H1 (cell line): ENCODE measurements at regions not wholly inside any gene's neighbourhood (a gene's known extent, or its start where the extent isn't known, plus 50 kb on each side); places are given as distances from the start of the nearest gene placed in this dataset.

Experiments
- CTCF ChIA-PET: fragments of 300-600 bp; sonication (Branson Sonifier 250); formaldehyde crosslinking; loops from one replicate; lab custom pipeline; 2021; ENCODE audit not compliant: partially characterized antibody; lab: Charles Lee
- POLR2A ChIA-PET: fragments of 300-600 bp; sonication (Branson Sonifier 250); formaldehyde crosslinking; loops from one replicate; lab custom pipeline; 2021; ENCODE audit warnings: inconsistent platforms; ENCODE audit not compliant: partially characterized antibody; lab: Charles Lee
- DNase-seq, 2 experiments: peaks; one replicate each; pipeline versions ENCODE4 v3.0.0 to v3.0.0-alpha.2; 2010 to 2022; ENCODE audit warnings: low spot score in 2 of 2, low read depth in 1 of 2, mixed read lengths in 1 of 2
- FAIRE-seq: peaks from 2 replicates; lab custom pipeline; 2011; peaks lifted over from hg19 to GRCh38; lab: Jason Lieb, UNC
- H2AFZ ChIP-seq: 2 replicates; pipeline ENCODE4 v1.8.1; 2012; ENCODE audit warnings: low read length, inconsistent platforms
- H2AK5ac ChIP-seq: 2 replicates; pipeline ENCODE4 v1.6.1; 2013; ENCODE audit warnings: low read depth, low read length
- H2BK120ac ChIP-seq: replicated peaks from 2 replicates; pipeline ENCODE3; 2013; ENCODE audit warnings: low read depth, low read length, inconsistent platforms
- H2BK12ac ChIP-seq: 2 replicates; pipeline ENCODE4 v1.6.1; 2013; ENCODE audit warnings: low read depth, low read length
- H2BK15ac ChIP-seq: 2 replicates; pipeline ENCODE4 v1.6.1; 2013; ENCODE audit warnings: low read length
- H2BK20ac ChIP-seq: 2 replicates; pipeline ENCODE4 v1.6.1; 2013; ENCODE audit warnings: low read length
- H2BK5ac ChIP-seq: 2 replicates; pipeline ENCODE4 v1.6.1; 2013; ENCODE audit warnings: low read depth, low read length
- H3K14ac ChIP-seq: 2 replicates; pipeline ENCODE4 v1.6.1; 2013; ENCODE audit warnings: inconsistent platforms; ENCODE audit not compliant: insufficient read length
- H3K18ac ChIP-seq: 2 replicates; pipeline ENCODE4 v1.6.1; 2013; ENCODE audit warnings: low read length; ENCODE audit errors: extremely low read depth
- H3K23ac ChIP-seq: 2 replicates; pipeline ENCODE4 v1.6.1; 2013; ENCODE audit warnings: inconsistent platforms; ENCODE audit not compliant: insufficient read length
- H3K23me2 ChIP-seq: 2 replicates; pipeline ENCODE4 v1.6.1; 2013; ENCODE audit warnings: low read depth, low read length
- H3K27ac ChIP-seq: 2 replicates; pipeline ENCODE4 v1.6.1; 2011; ENCODE audit warnings: low read depth, low read length, inconsistent platforms
- H3K27me3 ChIP-seq, 4 experiments: replicated peaks in 1 of 4; 1 replicate in 1 of 4; 2 replicates in 3 of 4; pipeline versions ENCODE4 v1.6.1 to v1.8.1; 2011 to 2013; ENCODE audit warnings: low read length in 3 of 4, mild to moderate bottlenecking in 3 of 4, inconsistent platforms in 2 of 4, mixed read lengths in 2 of 4, moderate library complexity in 1 of 4; ENCODE audit not compliant: control insufficient read depth in 3 of 4, insufficient read depth in 3 of 4; ENCODE audit errors: extremely low read depth in 1 of 4
- H3K36me3 ChIP-seq, 4 experiments: 2 replicates each; pipeline versions ENCODE4 v1.6.1 to v1.8.1; 2011 to 2013; ENCODE audit warnings: mild to moderate bottlenecking in 4 of 4, low read length in 3 of 4, moderate library complexity in 2 of 4, control low read depth in 1 of 4, inconsistent platforms in 1 of 4; ENCODE audit not compliant: insufficient read depth in 4 of 4, control insufficient read depth in 2 of 4
- H3K4ac ChIP-seq: replicated peaks from 2 replicates; pipeline ENCODE3; 2013; ENCODE audit warnings: low read length, low read depth, mixed read lengths, inconsistent platforms; ENCODE audit not compliant: insufficient read length
- H3K4me1 ChIP-seq, 4 experiments: replicated peaks in 1 of 4; 1 replicate in 1 of 4; 2 replicates in 3 of 4; pipeline versions ENCODE4 v1.6.1 to v1.8.1; 2011 to 2013; ENCODE audit warnings: low read length in 3 of 4, inconsistent platforms in 2 of 4, mixed read lengths in 1 of 4; ENCODE audit not compliant: insufficient read depth in 4 of 4, control insufficient read depth in 3 of 4
- H3K4me2 ChIP-seq, 2 experiments: 2 replicates each; pipeline versions ENCODE4 v1.6.1 to v1.8.1; 2011 to 2013; ENCODE audit warnings: low read depth in 2 of 2, low read length in 2 of 2, control low read depth in 1 of 2, inconsistent platforms in 1 of 2, mild to moderate bottlenecking in 1 of 2; ENCODE audit not compliant: insufficient read depth in 1 of 2
- H3K4me3 ChIP-seq, 4 experiments: fragments of 200-600, 300-600 bp in 1 of 4; sonication (generic), shearing (Covaris generic), sonication (Bioruptor Twin) in 1 of 4; 2 replicates each; pipeline versions ENCODE4 v1.5.1 to v1.8.1; 2011 to 2016; ENCODE audit warnings: low read length in 4 of 4, low read depth in 3 of 4, control low read depth in 2 of 4, inconsistent platforms in 2 of 4, mild to moderate bottlenecking in 2 of 4, mixed read lengths in 1 of 4, moderate library complexity in 1 of 4; ENCODE audit not compliant: insufficient read depth in 2 of 4; ENCODE audit errors: extremely low read depth in 1 of 4
- H3K56ac ChIP-seq: replicated peaks from 2 replicates; pipeline ENCODE3; 2013; ENCODE audit warnings: low read depth, mild to moderate bottlenecking, mixed read lengths, low read length, inconsistent platforms; ENCODE audit not compliant: insufficient read length
- H3K79me1 ChIP-seq: 2 replicates; pipeline ENCODE4 v1.6.1; 2013; ENCODE audit warnings: low read depth, low read length, control low read depth
- H3K79me2 ChIP-seq, 2 experiments: 2 replicates each; pipeline versions ENCODE4 v1.6.1 to v1.8.1; 2012 to 2013; ENCODE audit warnings: low read length in 2 of 2, mild to moderate bottlenecking in 2 of 2, inconsistent platforms in 1 of 2; ENCODE audit not compliant: insufficient read depth in 2 of 2, control insufficient read depth in 1 of 2
- H3K9ac ChIP-seq, 4 experiments: replicated peaks in 1 of 4; 1 replicate in 1 of 4; 2 replicates in 3 of 4; pipeline versions ENCODE4 v1.6.1 to v1.8.1; 2011 to 2013; ENCODE audit warnings: low read depth in 3 of 4, low read length in 3 of 4, control low read depth in 2 of 4, mild to moderate bottlenecking in 2 of 4, moderate library complexity in 2 of 4, inconsistent platforms in 1 of 4; ENCODE audit errors: extremely low read depth in 1 of 4
- H3K9me3 ChIP-seq, 2 experiments: 2 replicates each; pipeline versions ENCODE4 v1.6.1 to v1.8.1; 2012 to 2013; ENCODE audit warnings: mild to moderate bottlenecking in 2 of 2, moderate library complexity in 2 of 2, control low read depth in 1 of 2, inconsistent platforms in 1 of 2, low read depth in 1 of 2, low read length in 1 of 2, mixed read lengths in 1 of 2; ENCODE audit not compliant: insufficient read depth in 2 of 2
- H4K20me1 ChIP-seq, 2 experiments: replicated peaks in 1 of 2; 2 replicates each; pipeline versions ENCODE3 to v1.8.1; 2011 to 2013; ENCODE audit warnings: inconsistent platforms in 2 of 2, low read length in 2 of 2, mild to moderate bottlenecking in 1 of 2; ENCODE audit not compliant: insufficient read depth in 2 of 2, control insufficient read depth in 1 of 2
- H4K5ac ChIP-seq: 2 replicates; pipeline ENCODE4 v1.6.1; 2013; ENCODE audit warnings: low read length, low read depth, mixed read lengths, inconsistent platforms; ENCODE audit not compliant: insufficient read length
- H4K8ac ChIP-seq: 2 replicates; pipeline ENCODE4 v1.8.0; 2013; ENCODE audit warnings: mild to moderate bottlenecking, moderate library complexity, low read length, inconsistent platforms; ENCODE audit not compliant: insufficient read depth; ENCODE audit errors: extremely low read depth
- H4K91ac ChIP-seq: replicated peaks from 2 replicates; pipeline ENCODE3; 2013; ENCODE audit warnings: low read length, mixed read lengths, inconsistent platforms; ENCODE audit not compliant: insufficient read length
- CEBPB ChIP-seq: IDR thresholded peaks from 2 replicates; pipeline ENCODE4 v1.6.1; 2012; ENCODE audit warnings: low read depth, low read length
- TBP ChIP-seq: IDR thresholded peaks from 2 replicates; pipeline ENCODE4 v1.6.1; 2011; ENCODE audit warnings: low read depth, low read length, improper control_type of control experiment
- whole genome bisulfite sequencing, 2 experiments: shearing (Covaris generic) in 1 of 2; methylation state at CpG; one replicate each; pipeline versions ENCODE4 v1.1.6 to v1.1.7; 2013 to 2015; ENCODE audit warnings: low lambda C conversion rate in 2 of 2, mixed read lengths in 2 of 2, inconsistent platforms in 1 of 2, low coverage in 1 of 2, missing lambda C conversion rate in 1 of 2; ENCODE audit not compliant: insufficient replicate concordance in 2 of 2, insufficient coverage in 1 of 2, insufficient read length in 1 of 2; ENCODE audit errors: extremely low coverage in 1 of 2, missing lambda C conversion rate in 1 of 2; 5-methylcytosine and 5-hydroxymethylcytosine counted together
- TF ChIP-seq, protein P1 (sequence below): IDR thresholded peaks from 2 replicates; pipeline ENCODE4 v1.6.1; 2012; ENCODE audit warnings: inconsistent platforms

DNA sequence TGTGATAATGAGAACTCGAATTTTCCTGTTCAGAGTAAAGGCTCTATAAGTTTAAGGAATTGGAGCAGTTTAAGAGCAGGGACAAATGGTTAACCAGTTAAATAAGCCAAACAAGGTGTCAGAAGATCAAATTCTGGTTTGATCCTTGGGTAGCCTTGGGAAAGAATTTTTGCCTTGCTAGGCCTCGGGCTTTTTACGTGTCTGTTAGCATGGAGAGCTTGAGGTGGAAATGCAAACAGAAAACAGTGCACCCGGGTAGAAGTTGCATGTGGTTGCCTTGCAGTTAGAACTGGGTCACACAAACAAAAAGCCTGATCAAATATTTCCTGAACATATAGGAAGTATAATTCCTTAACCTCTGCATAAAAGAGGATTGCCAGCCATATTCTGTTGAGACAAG, 58.3 kb downstream of the RIN2 start:
- no peak overlapping the region for H2BK20ac ChIP-seq
- H2BK15ac ChIP-seq = no peak overlapping the region
- H3K14ac ChIP-seq = no peak overlapping the region
- no peaks in the 10 kb centered on the region for H3K23me2 ChIP-seq
- H3K4me2 ChIP-seq = no peak overlapping the region
- H2AK5ac ChIP-seq = no peak overlapping the region
- no peaks in the 10 kb centered on the region for H3K79me1 ChIP-seq
- ChIA-PET POLR2A (no interaction called here), CTCF (interaction anchor here (1.3 to 3.7 kb wide), 2 partner anchors 12 to 27 kb away, joined by 5 to 12 read pairs; no protein-coding TSS in a partner anchor)
- H3K4me1 ChIP-seq = peaks cover 0 to 3% (median 0%) of the 10 kb centered on the region in 4 experiments; a peak in 1 of 7 replicates
- H2BK120ac ChIP-seq = no peak overlapping the region
- H3K27ac ChIP-seq = no peak overlapping the region
- H3K4ac ChIP-seq = no peak overlapping the region
- no peak overlapping the region for H2AFZ ChIP-seq
- H3K9ac ChIP-seq = no peak overlapping the region
- H3K18ac ChIP-seq = no peak overlapping the region
- no peak overlapping the region for H4K91ac ChIP-seq
- H4K5ac ChIP-seq = no peak overlapping the region
- no peaks in the 10 kb centered on the region for H3K9me3 ChIP-seq
- no peak overlapping the region for H3K56ac ChIP-seq
- DNase-seq (no peak), FAIRE-seq (no peak)
- H4K20me1 ChIP-seq = no peaks in the 10 kb centered on the region
- H2BK5ac ChIP-seq = no peak overlapping the region
- H2BK12ac ChIP-seq = no peak overlapping the region
- H3K27me3 ChIP-seq = no peaks in the 10 kb centered on the region
- WGBS, 2 experiments = 91% methylated on average over 4 of the region's 4 CpGs; no CpG with 5 or more reads in 1 of the 2 experiments
- H3K23ac ChIP-seq = no peak overlapping the region
- no peaks in the 10 kb centered on the region for H3K79me2 ChIP-seq
- TF ChIP-seq, protein P1, sequence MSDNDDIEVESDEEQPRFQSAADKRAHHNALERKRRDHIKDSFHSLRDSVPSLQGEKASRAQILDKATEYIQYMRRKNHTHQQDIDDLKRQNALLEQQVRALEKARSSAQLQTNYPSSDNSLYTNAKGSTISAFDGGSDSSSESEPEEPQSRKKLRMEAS = no peak
- TF ChIP-seq CEBPB (no peak), TBP (no peak)
- TF ChIP-seq, all 59 proteins: peak for 0
- H3K4me3 ChIP-seq = no peak overlapping the region
- H4K8ac ChIP-seq = no peak overlapping the region
- H3K36me3 ChIP-seq = no peaks in the 10 kb centered on the region
